ENCODE measurements at regions not wholly inside any gene's neighbourhood (a gene's known extent, or its start where the extent isn't known, plus 50 kb on each side); places are given as distances from the start of the nearest gene placed in this dataset.

DNA sequence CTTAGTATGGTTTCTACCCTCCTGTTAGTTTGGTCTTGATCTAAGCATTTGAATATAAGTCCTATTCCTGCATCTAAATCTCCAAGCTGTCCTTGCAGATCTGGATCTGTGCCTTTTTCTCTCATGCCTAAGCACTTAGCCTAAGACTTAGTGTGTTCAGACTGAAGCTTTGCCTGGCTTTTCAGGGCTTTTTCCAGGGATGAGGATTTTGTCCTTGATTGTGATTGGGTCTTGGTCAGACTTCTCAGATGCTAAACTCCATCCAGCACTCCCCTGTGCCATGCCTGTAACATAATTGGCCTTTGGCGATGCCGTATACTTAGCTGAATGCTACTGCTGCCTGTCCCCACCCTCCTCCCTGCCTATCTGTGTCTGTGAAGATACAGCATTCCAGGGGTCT is 98.1 kb upstream of the NRIP1 start:
- peaks cover 0 to 8% (median 2%) of the 10 kb centered on the region in 7 donors for H3K9me3 Mint-ChIP-seq
- H3K4me1 ChIP-seq (ENCODE audit: control insufficient read depth in 1 of 2, insufficient read depth in 2 of 2, low read length in 2 of 2): peaks cover 22 to 31% of the 10 kb centered on the region in 2 donors
- no peak overlapping the region for H2AFZ ChIP-seq (ENCODE audit: insufficient read depth, low read depth, low read length, poor library complexity, severe bottlenecking)
- no peaks in the 10 kb centered on the region for H3K36me3 Mint-ChIP-seq
- H3K9ac ChIP-seq (ENCODE audit: insufficient read depth, low read length, poor library complexity, severe bottlenecking): no peak overlapping the region
- peaks cover 37% of the 10 kb centered on the region for H3K4me1 Mint-ChIP-seq
- WGBS (ENCODE audit: insufficient coverage): 100% methylated on average over 2 of the region's 2 CpGs
- intact Hi-C loops (cut with micrococcal nuclease): no loop called here
- H3K27ac Mint-ChIP-seq: peak overlapping the region in 1 of 7 donors; percentile 68
- H3K9me3 ChIP-seq (replicated peaks in 1 of 2; ENCODE audit: control insufficient read depth in 1 of 2, insufficient read depth in 1 of 2, low read length in 2 of 2): no peaks in the 10 kb centered on the region
- TF ChIP-seq CTCF (IDR thresholded peaks at IDR 0.05): no peak
- no peaks in the 10 kb centered on the region for H3K79me2 ChIP-seq (ENCODE audit: insufficient read depth, low read length)
- H3K4me2 ChIP-seq (replicated peaks; ENCODE audit: extremely low read depth, low read length, poor library complexity, severe bottlenecking): no peak overlapping the region
- no peak overlapping the region for H3K4me3 ChIP-seq (replicated peaks in 1 of 3; ENCODE audit: low read depth in 2 of 3, low read length in 3 of 3)
- peaks cover 0 to 1% (median 0%) of the 10 kb centered on the region in 3 donors for H3K27me3 Mint-ChIP-seq (ENCODE audit: low read depth in 3 of 3)
- no peaks in the 10 kb centered on the region for H3K36me3 ChIP-seq (replicated peaks in 1 of 2; ENCODE audit: control insufficient read depth in 1 of 2, insufficient read depth in 2 of 2, low read length in 2 of 2)
- no peaks in the 10 kb centered on the region for H4K20me1 ChIP-seq (ENCODE audit: insufficient read depth, low read length)
- no peak for DNase-seq
- no peak overlapping the region for H3K27ac ChIP-seq (ENCODE audit: low read depth in 1 of 2, low read length in 2 of 2)
- no peak overlapping the region for H3K4me3 Mint-ChIP-seq
- H3K27me3 ChIP-seq (ENCODE audit: control insufficient read depth in 2 of 2, insufficient read depth in 2 of 2, low read length in 2 of 2): no peaks in the 10 kb centered on the region

DNA sequence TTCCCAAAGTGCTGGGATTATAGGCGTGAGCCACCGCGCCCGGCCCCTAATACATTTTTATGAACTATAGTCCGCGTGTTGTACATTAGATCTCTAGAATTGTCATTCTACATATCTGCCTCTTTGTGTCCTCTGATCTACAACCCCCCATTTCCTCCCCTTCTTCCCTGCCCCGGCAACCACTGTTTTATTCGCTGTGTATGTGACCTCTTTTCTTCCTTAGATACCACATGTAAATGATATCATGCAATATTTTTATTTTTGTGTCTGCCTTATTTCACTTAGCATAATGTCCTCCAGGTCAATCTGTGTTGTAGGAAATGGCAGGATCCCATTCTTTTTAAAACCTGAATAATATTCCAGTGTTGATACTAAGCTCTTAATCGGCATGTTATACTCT is 99.5 kb upstream of the NRIP1 start:
- H3K27me3 Mint-ChIP-seq (ENCODE audit: low read depth in 3 of 3): peaks cover 0 to 1% (median 0%) of the 10 kb centered on the region in 3 donors
- Histone ChIP-seq H3K4me1 (ENCODE audit: control insufficient read depth in 1 of 2, insufficient read depth in 2 of 2, low read length in 2 of 2) (peaks cover 18 to 24% of the 10 kb centered on the region in 2 donors), H3K27me3 (ENCODE audit: control insufficient read depth in 2 of 2, insufficient read depth in 2 of 2, low read length in 2 of 2) (no peaks in the 10 kb centered on the region), H3K27ac (ENCODE audit: low read depth in 1 of 2, low read length in 2 of 2) (no peak overlapping the region), H3K79me2 (ENCODE audit: insufficient read depth, low read length) (no peaks in the 10 kb centered on the region), H3K36me3 (replicated peaks in 1 of 2; ENCODE audit: control insufficient read depth in 1 of 2, insufficient read depth in 2 of 2, low read length in 2 of 2) (no peaks in the 10 kb centered on the region), H3K9me3 (replicated peaks in 1 of 2; ENCODE audit: control insufficient read depth in 1 of 2, insufficient read depth in 1 of 2, low read length in 2 of 2) (no peaks in the 10 kb centered on the region), H4K20me1 (ENCODE audit: insufficient read depth, low read length) (no peaks in the 10 kb centered on the region), H3K4me3 (replicated peaks in 1 of 3; ENCODE audit: low read depth in 2 of 3, low read length in 3 of 3) (no peak overlapping the region), H2AFZ (ENCODE audit: insufficient read depth, low read depth, low read length, poor library complexity, severe bottlenecking) (no peak overlapping the region), H3K4me2 (replicated peaks; ENCODE audit: extremely low read depth, low read length, poor library complexity, severe bottlenecking) (no peak overlapping the region), H3K9ac (ENCODE audit: insufficient read depth, low read length, poor library complexity, severe bottlenecking) (no peak overlapping the region)
- no peak overlapping the region for H3K4me3 Mint-ChIP-seq
- intact Hi-C loops (cut with micrococcal nuclease): no loop called here
- H3K27ac Mint-ChIP-seq: no peak overlapping the region
- peaks cover 30% of the 10 kb centered on the region for H3K4me1 Mint-ChIP-seq
- TF ChIP-seq CTCF (IDR thresholded peaks at IDR 0.05): no peak
- no peaks in the 10 kb centered on the region for H3K36me3 Mint-ChIP-seq
- 100% methylated on average over 2 of the region's 9 CpGs for WGBS (ENCODE audit: insufficient coverage)
- H3K9me3 Mint-ChIP-seq: peaks cover 0 to 5% (median 2%) of the 10 kb centered on the region in 7 donors
- DNase-seq: no peak

Data from CD14-positive monocyte (primary cell).